ENCODE measurements at regions not wholly inside any gene's neighbourhood (a gene's known extent, or its start where the extent isn't known, plus 50 kb on each side); places are given as distances from the start of the nearest gene placed in this dataset.

- H3K36me3 ChIP-seq (ENCODE audit: control insufficient read depth, insufficient read depth, low read length) = no peaks in the 10 kb centered on the region
- H3K9ac ChIP-seq (ENCODE audit: extremely low read depth, low read length, poor library complexity, severe bottlenecking) = no peak overlapping the region
- H3K4me3 ChIP-seq (ENCODE audit: low read length) = no peak overlapping the region
- Mint-ChIP-seq H3K27ac (no peak overlapping the region), H3K27me3 (ENCODE audit: insufficient read depth) (no peaks in the 10 kb centered on the region), H3K9me3 (peaks cover 28% of the 10 kb centered on the region), H3K36me3 (ENCODE audit: low read depth) (peaks cover 2% of the 10 kb centered on the region), H3K4me1 (peaks cover 25% of the 10 kb centered on the region), H3K4me3 (no peak overlapping the region)
- H3K9me3 ChIP-seq (ENCODE audit: control insufficient read depth, low read length) = peaks cover 11% of the 10 kb centered on the region
- no peak for DNase-seq
- no peaks in the 10 kb centered on the region for H3K27me3 ChIP-seq (ENCODE audit: control insufficient read depth, insufficient read depth, low read length, poor library complexity, severe bottlenecking)
- TF ChIP-seq CTCF (conservative IDR thresholded peaks at IDR 0.05) = no peak
- H3K27ac ChIP-seq (ENCODE audit: low read depth, low read length) = no peak overlapping the region
- peaks cover 8% of the 10 kb centered on the region for H3K4me1 ChIP-seq (ENCODE audit: control insufficient read depth, insufficient read depth, low read length)
- 92 to 97% methylated on average over 4 of the region's 4 CpGs for WGBS, 2 experiments (ENCODE audit: insufficient coverage in 1 of 2, insufficient read length in 1 of 2)
These were observed 436.7 kb downstream of the KIF2B start for GRCh38 chr17:54259476-54259875.

- H3K4me1 Mint-ChIP-seq = peaks cover 16% of the 10 kb centered on the region
- H3K4me3 Mint-ChIP-seq = no peak overlapping the region
- peaks cover 22% of the 10 kb centered on the region for H3K9me3 ChIP-seq (ENCODE audit: control insufficient read depth, low read length)
- H3K27ac Mint-ChIP-seq = no peak overlapping the region
- H3K9me3 Mint-ChIP-seq = peaks cover 40% of the 10 kb centered on the region
- H3K4me1 ChIP-seq (ENCODE audit: control insufficient read depth, insufficient read depth, low read length) = peaks cover 6% of the 10 kb centered on the region
- no peaks in the 10 kb centered on the region for H3K36me3 ChIP-seq (ENCODE audit: control insufficient read depth, insufficient read depth, low read length)
- H3K36me3 Mint-ChIP-seq (ENCODE audit: low read depth) = peaks cover 2% of the 10 kb centered on the region
- H3K9ac ChIP-seq (ENCODE audit: extremely low read depth, low read length, poor library complexity, severe bottlenecking) = no peak overlapping the region
- no peak for TF ChIP-seq CTCF (conservative IDR thresholded peaks at IDR 0.05)
- H3K27ac ChIP-seq (ENCODE audit: low read depth, low read length) = no peak overlapping the region
- no peak overlapping the region for H3K4me3 ChIP-seq (ENCODE audit: low read length)
- WGBS, 2 experiments (ENCODE audit: insufficient coverage in 1 of 2, insufficient read length in 1 of 2) = 96 to 100% methylated on average over 2 of the region's 2 CpGs
- no peaks in the 10 kb centered on the region for H3K27me3 Mint-ChIP-seq (ENCODE audit: insufficient read depth)
- no peak for DNase-seq
- no peaks in the 10 kb centered on the region for H3K27me3 ChIP-seq (ENCODE audit: control insufficient read depth, insufficient read depth, low read length, poor library complexity, severe bottlenecking)
These were observed 438.7 kb downstream of the KIF2B start for GRCh38 chr17:54261465-54261864.

- Mint-ChIP-seq H3K4me3 (no peak overlapping the region), H3K27ac (no peak overlapping the region), H3K4me1 (no peaks in the 10 kb centered on the region), H3K27me3 (ENCODE audit: insufficient read depth) (no peaks in the 10 kb centered on the region), H3K9me3 (peaks cover 10% of the 10 kb centered on the region), H3K36me3 (ENCODE audit: low read depth) (no peaks in the 10 kb centered on the region)
- 84 to 93% methylated on average over 2 of the region's 2 CpGs for WGBS, 2 experiments (ENCODE audit: insufficient coverage in 1 of 2, insufficient read length in 1 of 2)
- H3K9ac ChIP-seq (ENCODE audit: extremely low read depth, low read length, poor library complexity, severe bottlenecking) = no peak overlapping the region
- no peaks in the 10 kb centered on the region for H3K36me3 ChIP-seq (ENCODE audit: control insufficient read depth, insufficient read depth, low read length)
- H3K4me3 ChIP-seq (ENCODE audit: low read length) = no peak overlapping the region
- H3K9me3 ChIP-seq (ENCODE audit: control insufficient read depth, low read length) = peaks cover 7% of the 10 kb centered on the region
- DNase-seq = no peak
- no peaks in the 10 kb centered on the region for H3K4me1 ChIP-seq (ENCODE audit: control insufficient read depth, insufficient read depth, low read length)
- no peak for TF ChIP-seq CTCF (conservative IDR thresholded peaks at IDR 0.05)
- H3K27me3 ChIP-seq (ENCODE audit: control insufficient read depth, insufficient read depth, low read length, poor library complexity, severe bottlenecking) = no peaks in the 10 kb centered on the region
- H3K27ac ChIP-seq (ENCODE audit: low read depth, low read length) = no peak overlapping the region
These were observed 447.2 kb downstream of the KIF2B start for GRCh38 chr17:54269881-54270280.

Measured in endodermal cell (in vitro differentiated cells).